ENCODE measurements at regions not wholly inside any gene's neighbourhood (a gene's known extent, or its start where the extent isn't known, plus 50 kb on each side); places are given as distances from the start of the nearest gene placed in this dataset.

DNA sequence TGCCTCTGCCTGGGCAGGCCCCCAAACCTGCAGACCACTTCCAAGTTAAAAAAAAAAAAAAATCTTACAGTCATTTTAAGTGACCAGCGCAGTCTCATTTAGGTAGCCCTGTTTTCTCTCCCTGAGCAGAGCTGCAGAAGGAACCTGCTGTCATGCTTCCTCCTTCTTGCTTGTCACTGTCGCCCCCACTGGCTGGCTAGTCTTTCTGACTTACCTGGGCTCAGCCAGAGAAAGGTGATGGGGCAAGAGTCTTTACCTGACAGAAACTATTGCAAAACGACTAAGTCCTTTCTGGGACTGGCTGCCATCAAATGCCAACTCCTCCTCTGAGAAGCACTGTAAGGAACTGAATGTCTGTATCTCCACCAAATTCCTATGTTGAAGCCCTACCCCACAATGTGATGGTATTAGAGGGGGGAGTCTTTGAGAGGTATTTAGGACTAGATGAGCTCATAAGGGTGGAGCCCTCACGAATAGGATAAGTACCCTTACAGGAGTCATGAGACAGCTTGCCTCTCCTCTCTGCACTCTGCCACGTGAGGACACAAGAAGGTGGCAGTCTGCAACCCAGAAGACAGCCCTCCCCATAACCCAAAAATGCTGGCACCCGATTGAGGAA, 58.4 kb upstream of the SHC3 start:
- H3K27ac ChIP-seq, result no peak overlapping the region
- H3K9me3 ChIP-seq, result peaks cover 7% of the 10 kb centered on the region; the same call in 2 of the 3 replicates
- WGBS (ENCODE audit: missing lambda C conversion rate), result 30% methylated on average over 6 of the region's 6 CpGs
- DNase-seq (ENCODE audit: low read depth in 1 of 2, low spot score in 1 of 2), result no peak
- H3K4me1 ChIP-seq, result no peaks in the 10 kb centered on the region
- TF ChIP-seq ESRRA (IDR thresholded peaks at IDR 0.05; ENCODE audit: borderline replicate concordance, low read length), result no peak
- FAIRE-seq, result no peak
- no peak overlapping the region for H3K4me3 ChIP-seq
- no peak overlapping the region for H3K4me2 ChIP-seq
- CTCF ChIA-PET, result no interaction called here
- ATAC-seq, result no peak
- POLR2A ChIA-PET, result no interaction called here

DNA sequence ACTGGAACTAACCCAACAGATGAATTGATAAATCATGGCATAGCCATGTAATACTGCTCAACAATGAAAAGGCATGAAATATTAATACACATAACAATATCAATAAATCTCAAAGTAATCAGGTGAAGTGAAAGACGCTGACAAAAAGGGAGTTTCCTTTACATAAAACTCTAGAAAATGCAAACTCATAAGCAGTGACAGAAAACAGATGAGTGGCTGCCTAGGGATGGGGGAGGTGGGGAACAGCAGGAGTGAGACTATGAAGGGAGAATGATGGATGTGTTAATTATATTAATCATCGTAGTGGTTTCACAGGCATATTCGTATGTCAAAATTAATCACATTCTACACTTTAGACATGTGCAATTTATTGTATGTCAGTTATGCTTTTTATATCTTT, 59.8 kb upstream of the SHC3 start:
- CTCF ChIA-PET, result no interaction called here
- 6% methylated on average over 3 of the region's 3 CpGs for WGBS (ENCODE audit: missing lambda C conversion rate)

DNA sequence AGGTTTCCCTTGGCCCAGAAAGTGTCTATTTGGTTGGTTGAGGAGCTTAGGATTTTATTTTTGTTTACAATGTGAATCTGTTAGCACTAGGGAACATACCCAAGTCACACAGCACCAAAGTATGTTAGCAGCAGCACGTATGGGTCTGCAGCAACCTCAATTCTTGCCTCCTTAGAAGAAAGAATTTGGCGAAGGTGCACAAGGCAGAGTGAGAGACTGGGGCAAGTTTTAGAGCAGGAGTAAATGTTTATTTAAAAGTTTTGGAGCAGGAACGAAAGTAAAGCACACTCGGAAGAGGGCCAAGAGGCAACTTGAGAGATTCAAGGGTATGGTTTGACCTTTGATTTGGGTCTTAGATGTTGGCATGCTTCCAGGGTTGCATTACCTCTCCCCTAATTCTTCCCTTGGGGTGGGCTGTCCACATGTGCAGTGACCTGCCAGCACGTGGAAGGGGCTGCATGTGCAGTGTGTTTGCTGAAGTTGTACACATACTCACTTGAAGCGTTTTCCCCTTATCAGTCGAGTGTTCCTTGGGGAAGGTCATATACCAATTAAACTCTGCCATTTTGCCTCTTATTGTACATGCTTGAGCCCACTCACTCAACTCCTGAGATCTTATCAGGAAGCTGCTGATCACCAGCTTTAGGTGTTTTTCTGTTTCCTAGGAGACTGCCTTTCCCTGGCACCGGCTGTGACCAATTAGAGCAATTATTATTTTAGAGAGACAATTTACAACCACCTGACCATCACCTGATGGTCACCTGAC, 64.9 kb upstream of the SHC3 start:
- DNase-seq (ENCODE audit: low read depth in 1 of 2, low spot score in 1 of 2) (no peak), FAIRE-seq (no peak), ATAC-seq (no peak)
- 68% methylated on average over 8 of the region's 8 CpGs for WGBS (ENCODE audit: missing lambda C conversion rate)
- H3K27ac ChIP-seq, result no peak overlapping the region
- H3K4me3 ChIP-seq, result no peak overlapping the region
- TF ChIP-seq BHLHE40 (IDR thresholded peaks at IDR 0.05; ENCODE audit: low read depth, low read length) (no peak), CBX2 (IDR thresholded peaks at IDR 0.05; ENCODE audit: borderline replicate concordance, low read depth) (no peak), MYC (IDR thresholded peaks at IDR 0.05; ENCODE audit: borderline replicate concordance, low read length) (no peak), ESRRA (IDR thresholded peaks at IDR 0.05; ENCODE audit: borderline replicate concordance, low read length) (no peak), TP53 (CRISPR knock-in tag; IDR thresholded peaks at IDR 0.05) (no peak), ZSCAN20 (CRISPR knock-in tag; IDR thresholded peaks at IDR 0.05) (no peak), NFE2L2 (conservative IDR thresholded peaks at IDR 0.05; ENCODE audit: low read length) (no peak), KDM5A (IDR thresholded peaks at IDR 0.05) (no peak), SMC3 (IDR thresholded peaks at IDR 0.05) (no peak), FOSB (CRISPR knock-in tag; IDR thresholded peaks at IDR 0.05) (no peak), JUNB (IDR thresholded peaks at IDR 0.05) (no peak), EP300 (IDR thresholded peaks at IDR 0.05) (no peak), HOXA7 (CRISPR knock-in tag; IDR thresholded peaks at IDR 0.05) (no peak), NPAS2 (CRISPR knock-in tag; IDR thresholded peaks at IDR 0.05; ENCODE audit: borderline replicate concordance) (no peak), TFCP2L1 (CRISPR knock-in tag; IDR thresholded peaks at IDR 0.05) (no peak), ZNF302 (CRISPR knock-in tag; IDR thresholded peaks at IDR 0.05) (no peak)
- TF ChIP-seq, protein P1, sequence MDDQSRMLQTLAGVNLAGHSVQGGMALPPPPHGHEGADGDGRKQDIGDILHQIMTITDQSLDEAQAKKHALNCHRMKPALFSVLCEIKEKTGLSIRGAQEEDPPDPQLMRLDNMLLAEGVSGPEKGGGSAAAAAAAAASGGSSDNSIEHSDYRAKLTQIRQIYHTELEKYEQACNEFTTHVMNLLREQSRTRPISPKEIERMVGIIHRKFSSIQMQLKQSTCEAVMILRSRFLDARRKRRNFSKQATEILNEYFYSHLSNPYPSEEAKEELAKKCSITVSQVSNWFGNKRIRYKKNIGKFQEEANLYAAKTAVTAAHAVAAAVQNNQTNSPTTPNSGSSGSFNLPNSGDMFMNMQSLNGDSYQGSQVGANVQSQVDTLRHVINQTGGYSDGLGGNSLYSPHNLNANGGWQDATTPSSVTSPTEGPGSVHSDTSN (IDR thresholded peaks at IDR 0.05), result no peak
- TF ChIP-seq, protein P2, sequence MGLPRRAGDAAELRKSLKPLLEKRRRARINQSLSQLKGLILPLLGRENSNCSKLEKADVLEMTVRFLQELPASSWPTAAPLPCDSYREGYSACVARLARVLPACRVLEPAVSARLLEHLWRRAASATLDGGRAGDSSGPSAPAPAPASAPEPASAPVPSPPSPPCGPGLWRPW (IDR thresholded peaks at IDR 0.05), result no peak
- POLR2A ChIA-PET, result no interaction called here
- no peak overlapping the region for H3K4me2 ChIP-seq
- no peaks in the 10 kb centered on the region for H3K4me1 ChIP-seq
- H3K9me3 ChIP-seq, result peaks cover 5% of the 10 kb centered on the region; the same call in 2 of the 3 replicates
- CTCF ChIA-PET, result interaction anchor here (1.1 kb wide), 1 partner anchor 13 kb away, joined by 3 read pairs; no protein-coding TSS in a partner anchor

More for the DNA sequence above, 59.8 kb upstream of the SHC3 start:
- FAIRE-seq (no peak), ATAC-seq (no peak), DNase-seq (ENCODE audit: low read depth in 1 of 2, low spot score in 1 of 2) (no peak)
- TF ChIP-seq, protein P3, sequence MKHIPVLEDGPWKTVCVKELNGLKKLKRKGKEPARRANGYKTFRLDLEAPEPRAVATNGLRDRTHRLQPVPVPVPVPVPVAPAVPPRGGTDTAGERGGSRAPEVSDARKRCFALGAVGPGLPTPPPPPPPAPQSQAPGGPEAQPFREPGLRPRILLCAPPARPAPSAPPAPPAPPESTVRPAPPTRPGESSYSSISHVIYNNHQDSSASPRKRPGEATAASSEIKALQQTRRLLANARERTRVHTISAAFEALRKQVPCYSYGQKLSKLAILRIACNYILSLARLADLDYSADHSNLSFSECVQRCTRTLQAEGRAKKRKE (CRISPR knock-in tag; IDR thresholded peaks at IDR 0.05; ENCODE audit: low read depth), result no peak
- TF ChIP-seq RAD21 (conservative IDR thresholded peaks at IDR 0.05 in 1 of 2, IDR thresholded peaks at IDR 0.05 in 1 of 2) (no peak), FOSL2 (IDR thresholded peaks at IDR 0.05) (no peak), FOSL2 (CRISPR knock-in tag; IDR thresholded peaks at IDR 0.05) (no peak)
- H3K9me3 ChIP-seq, result peaks cover 7% of the 10 kb centered on the region; the same call in 2 of the 3 replicates
- H3K4me1 ChIP-seq, result no peaks in the 10 kb centered on the region
- H3K4me3 ChIP-seq, result no peak overlapping the region
- H3K27ac ChIP-seq, result no peak overlapping the region
- POLR2A ChIA-PET, result no interaction called here
- H3K4me2 ChIP-seq, result no peak overlapping the region
